Effector memory CD4-positive, alpha-beta T cell (primary cell): ENCODE measurements at regions not wholly inside any gene's neighbourhood (a gene's known extent, or its start where the extent isn't known, plus 50 kb on each side); places are given as distances from the start of the nearest gene placed in this dataset.

Experiments used
- DNase-seq, 3 donors: peaks; one replicate each; pipeline ENCODE4 v3.0.0-alpha.2; 2020
- H3K27ac ChIP-seq: 2 replicates; pipeline ENCODE4 v1.7.0; 2013; ENCODE audit warnings: mild to moderate bottlenecking, low read length, moderate library complexity; ENCODE audit not compliant: insufficient read depth, poor library complexity, severe bottlenecking
- H3K27me3 ChIP-seq: replicated peaks from 2 replicates; pipeline ENCODE4 v1.7.0; 2013; ENCODE audit warnings: mild to moderate bottlenecking, low read length; ENCODE audit not compliant: insufficient read depth, control insufficient read depth, poor library complexity, severe bottlenecking
- H3K36me3 ChIP-seq: 2 replicates; pipeline ENCODE4 v1.7.0; 2013; ENCODE audit warnings: mild to moderate bottlenecking, low read length, moderate library complexity; ENCODE audit not compliant: control insufficient read depth, insufficient read depth
- H3K4me1 ChIP-seq: 2 replicates; pipeline ENCODE4 v1.7.0; 2013; ENCODE audit warnings: low read length, mild to moderate bottlenecking; ENCODE audit not compliant: control insufficient read depth, insufficient read depth, poor library complexity, severe bottlenecking
- H3K4me3 ChIP-seq: 2 replicates; pipeline ENCODE4 v1.7.0; 2013; ENCODE audit warnings: low read length, low read depth, mild to moderate bottlenecking; ENCODE audit not compliant: insufficient read depth, poor library complexity, severe bottlenecking
- H3K9me3 ChIP-seq: 2 replicates; pipeline ENCODE4 v1.7.0; 2013; ENCODE audit warnings: mild to moderate bottlenecking, low read length, moderate library complexity; ENCODE audit not compliant: control insufficient read depth

- Histone ChIP-seq H3K27ac (no peak overlapping the region), H3K9me3 (no peaks in the 10 kb centered on the region), H3K36me3 (no peaks in the 10 kb centered on the region), H3K4me3 (no peak overlapping the region), H3K27me3 (no peaks in the 10 kb centered on the region), H3K4me1 (no peaks in the 10 kb centered on the region)
- no peak for DNase-seq
Observed at GRCh38 chr6:113111550-113111949, 745.6 kb upstream of the MARCKS start.

- DNase-seq = no peak
- no peaks in the 10 kb centered on the region for H3K9me3 ChIP-seq
- H3K4me3 ChIP-seq = no peak overlapping the region
- H3K4me1 ChIP-seq = no peaks in the 10 kb centered on the region
- H3K27ac ChIP-seq = no peak overlapping the region
- H3K27me3 ChIP-seq = no peaks in the 10 kb centered on the region
- H3K36me3 ChIP-seq = no peaks in the 10 kb centered on the region
Observed at GRCh38 chr6:113112086-113112485, 745.1 kb upstream of the MARCKS start.

GRCh38 chr6:113115196-113115595 lies 741.9 kb upstream of the MARCKS start:
- Histone ChIP-seq H3K36me3 (no peaks in the 10 kb centered on the region), H3K27ac (no peak overlapping the region), H3K4me3 (no peak overlapping the region), H3K27me3 (no peaks in the 10 kb centered on the region), H3K9me3 (no peaks in the 10 kb centered on the region), H3K4me1 (no peaks in the 10 kb centered on the region)
- DNase-seq = no peak

DNA sequence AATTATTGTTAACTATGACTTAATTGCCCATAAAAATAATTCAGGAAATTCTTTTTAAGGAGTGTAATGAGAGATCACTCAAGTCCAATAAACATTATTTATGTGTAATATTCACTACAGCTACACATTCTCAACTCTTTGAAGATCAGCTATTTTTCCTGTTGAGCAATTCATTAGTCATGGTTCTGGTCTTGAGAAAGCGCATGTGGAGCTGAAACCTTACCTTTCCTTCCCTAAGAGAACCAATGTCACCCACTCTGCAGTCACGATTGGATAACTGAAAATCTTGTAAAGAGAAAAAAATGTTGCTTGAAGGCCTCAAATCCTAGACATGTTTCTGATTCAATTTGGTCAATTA lies 736.9 kb upstream of the MARCKS start:
- no peak for DNase-seq
- no peaks in the 10 kb centered on the region for H3K9me3 ChIP-seq
- no peaks in the 10 kb centered on the region for H3K36me3 ChIP-seq
- no peak overlapping the region for H3K27ac ChIP-seq
- no peaks in the 10 kb centered on the region for H3K4me1 ChIP-seq
- no peak overlapping the region for H3K4me3 ChIP-seq
- H3K27me3 ChIP-seq = no peaks in the 10 kb centered on the region

- H3K9me3 ChIP-seq = no peaks in the 10 kb centered on the region
- H3K27ac ChIP-seq = no peak overlapping the region
- H3K4me3 ChIP-seq = no peak overlapping the region
- H3K4me1 ChIP-seq = no peaks in the 10 kb centered on the region
- no peaks in the 10 kb centered on the region for H3K27me3 ChIP-seq
- no peaks in the 10 kb centered on the region for H3K36me3 ChIP-seq
- no peak for DNase-seq
Observed at GRCh38 chr6:113120582-113121285, 736.4 kb upstream of the MARCKS start.

DNA sequence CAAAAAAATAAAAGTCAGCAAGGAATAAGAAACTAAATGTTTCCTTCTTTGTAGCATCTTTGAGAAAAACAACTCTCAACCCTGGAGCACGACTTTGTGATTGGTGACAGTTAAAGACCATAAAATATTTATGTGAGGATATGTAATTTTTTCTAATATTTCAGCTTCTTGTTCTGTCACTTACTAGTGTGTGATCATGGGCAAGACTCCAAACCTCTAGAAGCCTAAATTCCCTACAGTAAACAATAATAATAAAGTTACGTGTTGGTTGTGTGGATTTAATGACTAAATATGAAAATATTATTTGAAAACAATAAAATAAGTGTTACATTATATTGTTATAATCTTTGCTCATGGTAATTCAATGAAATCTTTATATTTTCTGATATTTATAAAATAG lies 735.6 kb upstream of the MARCKS start:
- Histone ChIP-seq H3K4me1 (no peaks in the 10 kb centered on the region), H3K9me3 (no peaks in the 10 kb centered on the region), H3K36me3 (no peaks in the 10 kb centered on the region), H3K4me3 (no peak overlapping the region), H3K27ac (no peak overlapping the region), H3K27me3 (no peaks in the 10 kb centered on the region)
- DNase-seq = no peak

DNA sequence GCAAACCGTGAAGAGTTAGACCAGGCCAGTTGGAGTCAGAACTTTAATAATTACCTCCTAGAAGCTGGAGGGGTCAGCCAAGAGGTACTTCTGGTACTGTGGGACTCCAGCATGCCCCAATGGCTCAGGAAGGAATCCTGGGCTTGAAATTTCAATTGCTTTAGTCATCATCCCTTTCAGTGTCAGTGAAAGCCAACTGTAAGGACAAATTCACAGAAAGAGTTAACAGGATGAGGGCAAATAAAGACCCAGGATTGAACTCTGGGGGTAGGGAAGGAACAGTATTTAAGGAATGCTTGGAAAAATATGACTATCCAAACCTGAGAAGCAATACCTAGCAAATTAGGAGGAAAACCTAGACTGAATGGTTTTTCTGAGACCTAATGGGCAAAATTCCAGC lies 735.1 kb upstream of the MARCKS start:
- Histone ChIP-seq H3K27ac (no peak overlapping the region), H3K9me3 (no peaks in the 10 kb centered on the region), H3K27me3 (no peaks in the 10 kb centered on the region), H3K4me3 (no peak overlapping the region), H3K36me3 (no peaks in the 10 kb centered on the region), H3K4me1 (no peaks in the 10 kb centered on the region)
- DNase-seq = no peak

DNA sequence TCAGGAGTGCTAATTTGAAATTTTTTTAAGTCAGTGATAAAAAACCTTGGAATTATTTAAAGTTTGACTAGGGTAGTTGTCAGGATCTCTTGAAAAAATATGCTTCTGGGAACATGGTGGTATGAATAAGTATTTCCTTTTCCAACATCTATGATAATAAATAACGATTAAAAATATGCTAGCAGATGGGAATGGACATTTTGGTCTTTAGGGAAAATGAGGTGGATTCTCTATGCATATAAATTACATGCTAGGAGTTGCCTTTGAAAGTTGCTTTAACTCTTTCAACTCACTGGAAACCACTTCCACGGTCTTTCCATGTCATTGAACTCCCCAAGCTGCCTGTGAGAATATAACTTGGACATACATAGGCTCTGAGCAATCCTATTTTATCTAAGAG lies 731.5 kb upstream of the MARCKS start:
- H3K4me1 ChIP-seq = no peaks in the 10 kb centered on the region
- H3K27ac ChIP-seq = no peak overlapping the region
- H3K36me3 ChIP-seq = no peaks in the 10 kb centered on the region
- H3K9me3 ChIP-seq = no peaks in the 10 kb centered on the region
- no peak overlapping the region for H3K4me3 ChIP-seq
- no peak for DNase-seq
- no peaks in the 10 kb centered on the region for H3K27me3 ChIP-seq

DNA sequence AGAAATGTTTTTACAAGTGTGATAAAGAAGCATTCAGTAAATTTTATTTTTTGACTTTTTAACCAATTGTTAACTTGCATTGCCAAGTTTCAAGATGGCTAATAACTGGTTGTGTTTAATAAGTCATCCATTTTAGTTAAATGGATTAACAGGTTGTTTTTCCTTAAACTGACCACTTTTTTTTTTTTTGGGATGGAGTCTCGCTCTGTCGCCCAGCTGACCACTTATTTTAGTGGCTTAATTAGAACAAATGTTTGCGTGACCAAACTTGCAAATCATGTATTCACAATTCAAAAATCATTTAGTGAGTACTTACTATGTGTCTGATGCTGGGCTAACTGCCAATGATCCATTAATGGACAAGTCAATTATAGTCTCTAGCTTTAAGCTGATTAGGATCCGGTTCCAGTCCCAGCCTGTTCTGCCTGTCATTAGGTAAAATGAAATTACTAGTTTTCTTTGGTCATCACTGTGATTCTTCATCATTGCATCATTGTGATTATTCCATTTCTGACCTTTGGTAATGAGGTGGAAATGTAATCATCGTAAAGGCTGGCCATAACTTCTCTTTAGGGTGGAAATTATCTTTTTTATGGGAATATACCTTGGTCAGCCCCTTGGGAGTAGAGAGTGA lies 729.2 kb upstream of the MARCKS start:
- no peak overlapping the region for H3K4me3 ChIP-seq
- H3K27me3 ChIP-seq = no peaks in the 10 kb centered on the region
- H3K36me3 ChIP-seq = no peaks in the 10 kb centered on the region
- H3K4me1 ChIP-seq = no peaks in the 10 kb centered on the region
- no peak for DNase-seq
- no peaks in the 10 kb centered on the region for H3K9me3 ChIP-seq
- no peak overlapping the region for H3K27ac ChIP-seq

DNA sequence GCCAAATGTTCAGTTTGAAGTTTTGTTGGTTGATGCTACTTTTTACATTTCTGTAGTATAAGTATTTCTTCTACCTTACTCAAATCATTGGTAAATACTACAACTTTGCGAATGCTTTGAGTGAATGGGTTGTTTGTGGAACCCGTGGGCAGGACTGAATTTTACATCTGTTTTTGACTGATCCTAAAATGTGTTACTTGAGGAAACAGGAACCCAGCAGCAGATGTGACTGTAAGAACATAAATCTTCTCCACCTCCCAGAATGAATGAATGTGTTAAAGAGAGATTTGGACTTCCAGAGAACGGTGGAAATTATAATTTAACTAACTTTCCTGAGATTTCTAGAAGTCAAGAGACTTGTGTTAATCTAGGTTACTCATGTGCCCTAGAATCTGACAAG lies 728.5 kb upstream of the MARCKS start:
- no peaks in the 10 kb centered on the region for H3K9me3 ChIP-seq
- H3K4me1 ChIP-seq = no peaks in the 10 kb centered on the region
- H3K36me3 ChIP-seq = no peaks in the 10 kb centered on the region
- no peak overlapping the region for H3K4me3 ChIP-seq
- no peak for DNase-seq
- H3K27me3 ChIP-seq = no peaks in the 10 kb centered on the region
- no peak overlapping the region for H3K27ac ChIP-seq
